ENCODE measurements at regions not wholly inside any gene's neighbourhood (a gene's known extent, or its start where the extent isn't known, plus 50 kb on each side); places are given as distances from the start of the nearest gene placed in this dataset.
"Not testable (repeated sequence)": the region's sequence is repeated elsewhere in the genome, so short reads cannot be mapped to it uniquely, and the experiment has no call there.

- WGBS = 90% methylated on average over 6 of the region's 6 CpGs
- TF ChIP-seq POLR2A (IDR thresholded peaks at IDR 0.05; ENCODE audit: low read depth) = no peak
- TF ChIP-seq, protein P1, sequence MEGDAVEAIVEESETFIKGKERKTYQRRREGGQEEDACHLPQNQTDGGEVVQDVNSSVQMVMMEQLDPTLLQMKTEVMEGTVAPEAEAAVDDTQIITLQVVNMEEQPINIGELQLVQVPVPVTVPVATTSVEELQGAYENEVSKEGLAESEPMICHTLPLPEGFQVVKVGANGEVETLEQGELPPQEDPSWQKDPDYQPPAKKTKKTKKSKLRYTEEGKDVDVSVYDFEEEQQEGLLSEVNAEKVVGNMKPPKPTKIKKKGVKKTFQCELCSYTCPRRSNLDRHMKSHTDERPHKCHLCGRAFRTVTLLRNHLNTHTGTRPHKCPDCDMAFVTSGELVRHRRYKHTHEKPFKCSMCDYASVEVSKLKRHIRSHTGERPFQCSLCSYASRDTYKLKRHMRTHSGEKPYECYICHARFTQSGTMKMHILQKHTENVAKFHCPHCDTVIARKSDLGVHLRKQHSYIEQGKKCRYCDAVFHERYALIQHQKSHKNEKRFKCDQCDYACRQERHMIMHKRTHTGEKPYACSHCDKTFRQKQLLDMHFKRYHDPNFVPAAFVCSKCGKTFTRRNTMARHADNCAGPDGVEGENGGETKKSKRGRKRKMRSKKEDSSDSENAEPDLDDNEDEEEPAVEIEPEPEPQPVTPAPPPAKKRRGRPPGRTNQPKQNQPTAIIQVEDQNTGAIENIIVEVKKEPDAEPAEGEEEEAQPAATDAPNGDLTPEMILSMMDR (IDR thresholded peaks at IDR 0.05) = no peak
- intact Hi-C loops (cut with DNase I) = no loop called here
- Histone ChIP-seq H3K9me3 (no peaks in the 10 kb centered on the region), H3K4me1 (no peaks in the 10 kb centered on the region), H3K4me3 (no peak overlapping the region), H3K27me3 (no peaks in the 10 kb centered on the region), H3K36me3 (no peaks in the 10 kb centered on the region), H3K27ac (replicated peaks in 1 of 4) (no peak overlapping the region)
- no peak for DNase-seq (ENCODE audit: extremely low spot score)
Observed at GRCh38 chr3:140769951-140770350, 92.1 kb downstream of the TRIM42 start.

GRCh38 chr3:140770977-140771667, 93.3 kb downstream of the TRIM42 start:
- Histone ChIP-seq H3K9me3 (no peaks in the 10 kb centered on the region), H3K36me3 (no peaks in the 10 kb centered on the region), H3K4me3 (no peak overlapping the region), H3K27me3 (no peaks in the 10 kb centered on the region), H3K27ac (replicated peaks in 1 of 4) (no peak overlapping the region), H3K4me1 (no peaks in the 10 kb centered on the region)
- TF ChIP-seq POLR2AphosphoS5 (IDR thresholded peaks at IDR 0.05) = no peak
- intact Hi-C loops (cut with DNase I) = no loop called here
- 64% methylated on average over 3 of the region's 3 CpGs for WGBS
- DNase-seq (ENCODE audit: extremely low spot score) = no peak

DNA sequence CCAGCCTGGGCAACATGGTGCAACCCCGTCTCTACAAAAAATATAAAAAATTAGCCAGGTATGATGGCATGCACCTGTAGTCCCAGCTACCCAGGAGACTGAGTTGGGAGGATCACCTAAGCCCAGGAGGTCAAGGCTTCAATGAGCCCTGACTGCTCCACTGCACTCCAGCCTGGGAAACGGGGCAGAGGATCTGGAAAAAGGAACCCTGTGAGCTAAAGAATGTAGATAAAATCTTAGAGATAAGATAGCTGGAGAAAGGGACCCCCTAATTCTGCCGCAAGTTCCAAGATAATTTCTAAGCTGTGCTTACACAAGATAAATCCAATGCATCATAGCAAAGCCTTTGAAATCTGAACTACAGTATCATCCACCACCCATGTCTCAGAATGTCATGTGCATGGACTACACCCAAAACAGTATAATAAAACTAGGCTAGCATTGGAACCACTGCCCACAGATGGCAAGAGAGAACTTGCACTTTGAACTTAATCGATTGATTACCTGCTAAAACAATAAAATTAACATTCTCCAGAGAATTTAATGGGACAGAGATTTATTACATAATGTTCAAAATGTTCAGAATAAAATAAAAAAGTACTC, 99.9 kb downstream of the TRIM42 start:
- DNase-seq (ENCODE audit: extremely low spot score) = no peak
- Histone ChIP-seq H3K36me3 (no peaks in the 10 kb centered on the region), H3K27ac (replicated peaks in 1 of 4) (no peak overlapping the region), H3K4me3 (no peak overlapping the region), H3K9me3 (no peaks in the 10 kb centered on the region), H3K27me3 (no peaks in the 10 kb centered on the region), H3K4me1 (no peaks in the 10 kb centered on the region)
- intact Hi-C loops (cut with DNase I) = no loop called here
- WGBS = 45% methylated on average over 4 of the region's 4 CpGs
- TF ChIP-seq, protein P1 (IDR thresholded peaks at IDR 0.05) = no peak
- TF ChIP-seq POLR2A (IDR thresholded peaks at IDR 0.05; ENCODE audit: low read depth) = no peak
- no peak for TF ChIP-seq POLR2AphosphoS5 (IDR thresholded peaks at IDR 0.05)
- no peak for TF ChIP-seq EP300 (IDR thresholded peaks at IDR 0.05)

- intact Hi-C loops (cut with DNase I) = no loop called here
- H3K4me1 ChIP-seq = no peaks in the 10 kb centered on the region
- no peak for DNase-seq (ENCODE audit: extremely low spot score)
- 81% methylated on average over 3 of the region's 3 CpGs for WGBS
- H3K9me3 ChIP-seq = peaks cover 0 to 13% (median 11%) of the 10 kb centered on the region in 4 donors
- H3K4me3 ChIP-seq = no peak overlapping the region
- TF ChIP-seq POLR2AphosphoS5 (IDR thresholded peaks at IDR 0.05) (no peak), POLR2A (IDR thresholded peaks at IDR 0.05; ENCODE audit: low read depth) (no peak), EP300 (IDR thresholded peaks at IDR 0.05) (no peak)
- TF ChIP-seq, protein P1 (IDR thresholded peaks at IDR 0.05) = no peak
- H3K27ac ChIP-seq (replicated peaks in 1 of 4) = no peak overlapping the region
- H3K27me3 ChIP-seq = no peaks in the 10 kb centered on the region
- H3K36me3 ChIP-seq = no peaks in the 10 kb centered on the region
Observed at GRCh38 chr3:140791368-140791767, 113.5 kb downstream of the TRIM42 start.

DNA sequence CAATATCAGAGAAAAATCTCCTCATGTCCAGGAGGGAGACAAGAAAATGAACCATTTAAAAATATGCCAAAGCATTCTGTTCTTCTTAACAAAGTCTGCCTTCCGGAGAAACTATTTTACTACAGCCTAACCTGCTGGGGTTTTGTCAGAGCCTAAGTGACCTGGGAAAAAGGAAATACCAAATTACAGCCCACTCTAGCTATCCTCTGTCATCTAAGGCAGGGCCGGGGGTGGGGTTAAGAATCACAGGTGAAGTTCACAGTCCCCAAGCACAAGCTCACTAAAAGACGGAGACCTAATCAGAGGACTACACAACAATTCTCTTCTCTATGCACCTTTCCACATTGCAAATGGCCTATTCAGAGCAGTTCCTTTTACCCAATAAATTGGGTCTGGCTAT, 116.6 kb downstream of the TRIM42 start:
- Histone ChIP-seq H3K4me3 (no peak overlapping the region), H3K4me1 (no peaks in the 10 kb centered on the region), H3K36me3 (no peaks in the 10 kb centered on the region), H3K27ac (replicated peaks in 1 of 4) (no peak overlapping the region), H3K27me3 (no peaks in the 10 kb centered on the region), H3K9me3 (peaks cover 0 to 28% (median 20%) of the 10 kb centered on the region in 4 donors)
- no peak for DNase-seq (ENCODE audit: extremely low spot score)
- WGBS = 57% methylated on average over 3 of the region's 3 CpGs
- intact Hi-C loops (cut with DNase I) = no loop called here
- no peak for TF ChIP-seq POLR2A (IDR thresholded peaks at IDR 0.05; ENCODE audit: low read depth)
- TF ChIP-seq POLR2AphosphoS5 (IDR thresholded peaks at IDR 0.05) = no peak
- TF ChIP-seq, protein P1 (IDR thresholded peaks at IDR 0.05) = no peak
- no peak for TF ChIP-seq EP300 (IDR thresholded peaks at IDR 0.05)

DNA sequence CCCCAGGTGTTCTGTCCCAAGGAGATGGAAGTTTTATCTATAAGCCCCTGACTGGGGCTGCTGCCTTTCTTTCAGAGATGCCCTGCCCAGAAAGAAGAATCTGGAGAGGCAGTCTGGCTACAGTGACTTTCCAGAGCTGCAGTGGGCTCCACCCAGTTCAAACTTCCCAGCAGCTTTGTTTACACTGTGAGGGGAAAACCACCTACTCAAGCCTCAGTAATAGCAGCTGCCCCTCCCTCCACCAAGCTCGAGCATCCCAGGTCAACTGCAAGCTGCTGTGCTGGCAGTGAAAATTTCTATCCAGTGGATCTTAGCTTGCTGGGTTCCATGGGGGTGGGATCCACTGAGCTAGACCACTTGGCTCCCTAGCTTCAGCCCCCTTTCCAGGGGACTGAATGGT, 125.0 kb downstream of the TRIM42 start:
- intact Hi-C loops (cut with DNase I); H3K27ac ChIP-seq (replicated peaks in 1 of 4); H3K36me3 ChIP-seq; H3K4me1 ChIP-seq; H3K4me3 ChIP-seq; DNase-seq (ENCODE audit: extremely low spot score); H3K27me3 ChIP-seq: not testable (repeated sequence)
- peaks cover 0 to 48% (median 29%) of the 10 kb centered on the region in 4 donors for H3K9me3 ChIP-seq
- WGBS = 30% methylated on average over 1 of the region's 1 CpG

Measured in esophagus muscularis mucosa (tissue), 4 donors.